ENCODE measurements at regions not wholly inside any gene's neighbourhood (a gene's known extent, or its start where the extent isn't known, plus 50 kb on each side); places are given as distances from the start of the nearest gene placed in this dataset.

DNA sequence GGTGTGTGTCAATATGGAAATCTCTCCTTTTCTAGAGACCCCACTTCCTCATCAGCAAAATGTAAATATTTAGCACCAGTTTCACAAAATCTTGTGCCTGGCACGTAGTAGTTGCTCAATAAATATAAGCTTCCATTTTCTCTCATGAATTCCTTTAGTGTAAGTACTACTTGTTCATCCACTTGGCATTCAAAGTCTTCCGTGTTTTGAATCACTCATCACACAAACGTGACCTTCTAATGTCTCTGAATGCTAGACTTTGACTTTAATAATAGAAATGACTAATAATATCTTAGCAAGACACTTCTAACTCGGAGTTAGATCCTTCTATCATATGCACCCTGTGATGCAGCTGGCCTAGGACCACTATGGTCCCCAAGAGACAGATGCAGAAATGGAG lies 168.7 kb upstream of the ZNF32 start:
- ATAC-seq: no peak; the same call in 2 of the 3 replicates
- TF ChIP-seq, protein P1, sequence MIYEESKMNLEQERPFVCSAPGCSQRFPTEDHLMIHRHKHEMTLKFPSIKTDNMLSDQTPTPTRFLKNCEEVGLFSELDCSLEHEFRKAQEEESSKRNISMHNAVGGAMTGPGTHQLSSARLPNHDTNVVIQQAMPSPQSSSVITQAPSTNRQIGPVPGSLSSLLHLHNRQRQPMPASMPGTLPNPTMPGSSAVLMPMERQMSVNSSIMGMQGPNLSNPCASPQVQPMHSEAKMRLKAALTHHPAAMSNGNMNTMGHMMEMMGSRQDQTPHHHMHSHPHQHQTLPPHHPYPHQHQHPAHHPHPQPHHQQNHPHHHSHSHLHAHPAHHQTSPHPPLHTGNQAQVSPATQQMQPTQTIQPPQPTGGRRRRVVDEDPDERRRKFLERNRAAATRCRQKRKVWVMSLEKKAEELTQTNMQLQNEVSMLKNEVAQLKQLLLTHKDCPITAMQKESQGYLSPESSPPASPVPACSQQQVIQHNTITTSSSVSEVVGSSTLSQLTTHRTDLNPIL (CRISPR knock-in tag; IDR thresholded peaks at IDR 0.05; ENCODE audit: low read depth): no peak
- TF ChIP-seq BACH2 (CRISPR knock-in tag; IDR thresholded peaks at IDR 0.05; ENCODE audit: borderline replicate concordance): no peak
- TF ChIP-seq ARNTL (CRISPR knock-in tag; IDR thresholded peaks at IDR 0.05; ENCODE audit: borderline replicate concordance, low read depth): no peak
- TF ChIP-seq, protein P2, sequence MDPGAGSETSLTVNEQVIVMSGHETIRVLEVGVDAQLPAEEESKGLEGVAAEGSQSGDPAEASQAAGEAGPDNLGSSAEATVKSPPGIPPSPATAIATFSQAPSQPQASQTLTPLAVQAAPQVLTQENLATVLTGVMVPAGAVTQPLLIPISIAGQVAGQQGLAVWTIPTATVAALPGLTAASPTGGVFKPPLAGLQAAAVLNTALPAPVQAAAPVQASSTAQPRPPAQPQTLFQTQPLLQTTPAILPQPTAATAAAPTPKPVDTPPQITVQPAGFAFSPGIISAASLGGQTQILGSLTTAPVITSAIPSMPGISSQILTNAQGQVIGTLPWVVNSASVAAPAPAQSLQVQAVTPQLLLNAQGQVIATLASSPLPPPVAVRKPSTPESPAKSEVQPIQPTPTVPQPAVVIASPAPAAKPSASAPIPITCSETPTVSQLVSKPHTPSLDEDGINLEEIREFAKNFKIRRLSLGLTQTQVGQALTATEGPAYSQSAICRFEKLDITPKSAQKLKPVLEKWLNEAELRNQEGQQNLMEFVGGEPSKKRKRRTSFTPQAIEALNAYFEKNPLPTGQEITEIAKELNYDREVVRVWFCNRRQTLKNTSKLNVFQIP (CRISPR knock-in tag; IDR thresholded peaks at IDR 0.05; ENCODE audit: borderline replicate concordance, low read depth): no peak
- no peak for TF ChIP-seq TOX (CRISPR knock-in tag; IDR thresholded peaks at IDR 0.05; ENCODE audit: borderline replicate concordance)
- no peak for TF ChIP-seq ZFP30 (CRISPR knock-in tag; IDR thresholded peaks at IDR 0.05)
- TF ChIP-seq ZNF70 (CRISPR knock-in tag; IDR thresholded peaks at IDR 0.05): no peak
- no peak for TF ChIP-seq GLIS3 (CRISPR knock-in tag; IDR thresholded peaks at IDR 0.05)
- no peak for TF ChIP-seq OSR1 (CRISPR knock-in tag; IDR thresholded peaks at IDR 0.05)
- TF ChIP-seq, protein P3, sequence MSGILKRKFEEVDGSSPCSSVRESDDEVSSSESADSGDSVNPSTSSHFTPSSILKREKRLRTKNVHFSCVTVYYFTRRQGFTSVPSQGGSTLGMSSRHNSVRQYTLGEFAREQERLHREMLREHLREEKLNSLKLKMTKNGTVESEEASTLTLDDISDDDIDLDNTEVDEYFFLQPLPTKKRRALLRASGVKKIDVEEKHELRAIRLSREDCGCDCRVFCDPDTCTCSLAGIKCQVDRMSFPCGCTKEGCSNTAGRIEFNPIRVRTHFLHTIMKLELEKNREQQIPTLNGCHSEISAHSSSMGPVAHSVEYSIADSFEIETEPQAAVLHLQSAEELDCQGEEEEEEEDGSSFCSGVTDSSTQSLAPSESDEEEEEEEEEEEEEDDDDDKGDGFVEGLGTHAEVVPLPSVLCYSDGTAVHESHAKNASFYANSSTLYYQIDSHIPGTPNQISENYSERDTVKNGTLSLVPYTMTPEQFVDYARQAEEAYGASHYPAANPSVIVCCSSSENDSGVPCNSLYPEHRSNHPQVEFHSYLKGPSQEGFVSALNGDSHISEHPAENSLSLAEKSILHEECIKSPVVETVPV (CRISPR knock-in tag; IDR thresholded peaks at IDR 0.05): no peak
- no peak for TF ChIP-seq PPARA (CRISPR knock-in tag; IDR thresholded peaks at IDR 0.05; ENCODE audit: borderline replicate concordance)
- no peak for TF ChIP-seq ESRRG (CRISPR knock-in tag; IDR thresholded peaks at IDR 0.05)
- TF ChIP-seq, protein P4, sequence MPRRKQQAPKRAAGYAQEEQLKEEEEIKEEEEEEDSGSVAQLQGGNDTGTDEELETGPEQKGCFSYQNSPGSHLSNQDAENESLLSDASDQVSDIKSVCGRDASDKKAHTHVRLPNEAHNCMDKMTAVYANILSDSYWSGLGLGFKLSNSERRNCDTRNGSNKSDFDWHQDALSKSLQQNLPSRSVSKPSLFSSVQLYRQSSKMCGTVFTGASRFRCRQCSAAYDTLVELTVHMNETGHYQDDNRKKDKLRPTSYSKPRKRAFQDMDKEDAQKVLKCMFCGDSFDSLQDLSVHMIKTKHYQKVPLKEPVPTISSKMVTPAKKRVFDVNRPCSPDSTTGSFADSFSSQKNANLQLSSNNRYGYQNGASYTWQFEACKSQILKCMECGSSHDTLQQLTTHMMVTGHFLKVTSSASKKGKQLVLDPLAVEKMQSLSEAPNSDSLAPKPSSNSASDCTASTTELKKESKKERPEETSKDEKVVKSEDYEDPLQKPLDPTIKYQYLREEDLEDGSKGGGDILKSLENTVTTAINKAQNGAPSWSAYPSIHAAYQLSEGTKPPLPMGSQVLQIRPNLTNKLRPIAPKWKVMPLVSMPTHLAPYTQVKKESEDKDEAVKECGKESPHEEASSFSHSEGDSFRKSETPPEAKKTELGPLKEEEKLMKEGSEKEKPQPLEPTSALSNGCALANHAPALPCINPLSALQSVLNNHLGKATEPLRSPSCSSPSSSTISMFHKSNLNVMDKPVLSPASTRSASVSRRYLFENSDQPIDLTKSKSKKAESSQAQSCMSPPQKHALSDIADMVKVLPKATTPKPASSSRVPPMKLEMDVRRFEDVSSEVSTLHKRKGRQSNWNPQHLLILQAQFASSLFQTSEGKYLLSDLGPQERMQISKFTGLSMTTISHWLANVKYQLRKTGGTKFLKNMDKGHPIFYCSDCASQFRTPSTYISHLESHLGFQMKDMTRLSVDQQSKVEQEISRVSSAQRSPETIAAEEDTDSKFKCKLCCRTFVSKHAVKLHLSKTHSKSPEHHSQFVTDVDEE (CRISPR knock-in tag; IDR thresholded peaks at IDR 0.05): no peak
- no peak for TF ChIP-seq ZNF8 (CRISPR knock-in tag; IDR thresholded peaks at IDR 0.05)

DNA sequence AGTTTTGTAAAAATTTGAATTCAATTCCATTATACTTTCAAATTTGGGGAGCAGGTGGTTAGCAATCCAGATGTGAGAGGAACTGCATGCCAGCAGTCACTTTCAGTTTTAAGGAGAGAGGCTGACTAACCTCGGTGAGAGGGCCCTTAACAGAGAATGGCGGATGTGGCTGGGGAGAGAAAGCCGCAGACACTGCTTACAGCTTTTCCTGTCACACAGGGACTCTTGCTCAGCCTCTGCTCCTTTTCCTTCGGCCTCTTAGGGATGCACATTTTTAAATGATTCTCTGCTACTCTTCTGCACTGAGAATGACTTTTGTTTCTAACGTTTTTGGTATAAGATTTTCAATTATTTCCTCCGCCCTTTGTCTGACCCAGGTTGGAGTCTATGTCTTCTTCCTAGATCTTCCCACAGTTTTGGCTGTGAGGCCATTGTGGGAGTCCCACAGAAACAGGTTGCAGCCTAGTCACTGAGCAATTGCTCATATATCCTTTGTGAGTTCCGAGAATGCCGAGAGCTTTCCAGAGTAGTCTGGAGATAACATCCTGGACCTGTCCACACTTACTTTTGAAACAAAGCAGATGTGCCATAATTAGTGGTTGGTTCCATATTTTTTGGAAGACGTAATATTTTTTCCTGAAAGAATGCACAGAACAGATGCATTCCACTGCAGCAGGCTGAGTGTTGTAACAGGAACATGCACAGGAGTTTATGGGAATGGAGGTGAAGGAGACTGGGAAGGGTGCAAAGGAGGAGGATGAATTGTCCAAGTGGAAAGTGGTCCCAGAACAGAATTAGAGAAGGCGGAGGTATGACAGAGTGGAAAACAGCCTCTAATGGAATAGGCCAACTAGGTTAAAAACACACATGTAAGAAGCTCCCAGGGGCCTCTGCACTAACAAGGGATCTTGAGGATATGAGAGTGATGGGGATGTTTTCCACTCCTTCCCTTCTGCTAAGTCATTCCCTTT lies 168.0 kb upstream of the ZNF32 start:
- peak; percentile 95 for ATAC-seq
- 0 out of 2 replicates have a peak, but pooled peaks have one; percentile 59 for TF ChIP-seq CSDC2 (CRISPR knock-in tag; IDR thresholded peaks at IDR 0.05)
- TF ChIP-seq ARNTL (CRISPR knock-in tag; IDR thresholded peaks at IDR 0.05; ENCODE audit: borderline replicate concordance, low read depth): no peak
- TF ChIP-seq RARB (CRISPR knock-in tag; IDR thresholded peaks at IDR 0.05): no peak
- peak; percentile 82 for TF ChIP-seq ZFP3 (CRISPR knock-in tag; IDR thresholded peaks at IDR 0.05)
- peak; percentile 54; the same call in 1 of the 2 replicates for TF ChIP-seq TOX (CRISPR knock-in tag; IDR thresholded peaks at IDR 0.05; ENCODE audit: borderline replicate concordance)
- TF ChIP-seq, protein P4 (CRISPR knock-in tag; IDR thresholded peaks at IDR 0.05): peak; percentile 77; the same call in 1 of the 2 replicates
- TF ChIP-seq ZFP30 (CRISPR knock-in tag; IDR thresholded peaks at IDR 0.05): no peak
- peak; percentile 93 for TF ChIP-seq TCF4 (CRISPR knock-in tag; IDR thresholded peaks at IDR 0.05; ENCODE audit: borderline replicate concordance)
- no peak for TF ChIP-seq ZNF70 (CRISPR knock-in tag; IDR thresholded peaks at IDR 0.05)
- TF ChIP-seq, protein P2 (CRISPR knock-in tag; IDR thresholded peaks at IDR 0.05; ENCODE audit: borderline replicate concordance, low read depth): no peak; the same call in 1 of the 2 replicates
- TF ChIP-seq ZNF565 (CRISPR knock-in tag; conservative IDR thresholded peaks at IDR 0.05; ENCODE audit: low read depth): no peak
- peak; percentile 62; the same call in 1 of the 2 replicates for TF ChIP-seq ZC3H10 (CRISPR knock-in tag; IDR thresholded peaks at IDR 0.05)
- TF ChIP-seq BACH2 (CRISPR knock-in tag; IDR thresholded peaks at IDR 0.05; ENCODE audit: borderline replicate concordance): no peak
- TF ChIP-seq, protein P5, sequence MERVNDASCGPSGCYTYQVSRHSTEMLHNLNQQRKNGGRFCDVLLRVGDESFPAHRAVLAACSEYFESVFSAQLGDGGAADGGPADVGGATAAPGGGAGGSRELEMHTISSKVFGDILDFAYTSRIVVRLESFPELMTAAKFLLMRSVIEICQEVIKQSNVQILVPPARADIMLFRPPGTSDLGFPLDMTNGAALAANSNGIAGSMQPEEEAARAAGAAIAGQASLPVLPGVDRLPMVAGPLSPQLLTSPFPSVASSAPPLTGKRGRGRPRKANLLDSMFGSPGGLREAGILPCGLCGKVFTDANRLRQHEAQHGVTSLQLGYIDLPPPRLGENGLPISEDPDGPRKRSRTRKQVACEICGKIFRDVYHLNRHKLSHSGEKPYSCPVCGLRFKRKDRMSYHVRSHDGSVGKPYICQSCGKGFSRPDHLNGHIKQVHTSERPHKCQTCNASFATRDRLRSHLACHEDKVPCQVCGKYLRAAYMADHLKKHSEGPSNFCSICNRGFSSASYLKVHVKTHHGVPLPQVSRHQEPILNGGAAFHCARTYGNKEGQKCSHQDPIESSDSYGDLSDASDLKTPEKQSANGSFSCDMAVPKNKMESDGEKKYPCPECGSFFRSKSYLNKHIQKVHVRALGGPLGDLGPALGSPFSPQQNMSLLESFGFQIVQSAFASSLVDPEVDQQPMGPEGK (CRISPR knock-in tag; IDR thresholded peaks at IDR 0.05; ENCODE audit: borderline replicate concordance): 0 out of 2 replicates have a peak, but pooled peaks have one; percentile 20
- no peak for TF ChIP-seq OSR1 (CRISPR knock-in tag; IDR thresholded peaks at IDR 0.05)
- no peak for TF ChIP-seq PPARA (CRISPR knock-in tag; IDR thresholded peaks at IDR 0.05; ENCODE audit: borderline replicate concordance)
- peak; percentile 63; the same call in 1 of the 2 replicates for TF ChIP-seq GLIS3 (CRISPR knock-in tag; IDR thresholded peaks at IDR 0.05)
- TF ChIP-seq ESRRG (CRISPR knock-in tag; IDR thresholded peaks at IDR 0.05): no peak; the same call in 1 of the 2 replicates
- no peak for TF ChIP-seq ZNF8 (CRISPR knock-in tag; IDR thresholded peaks at IDR 0.05)

Measured in SK-N-SH treated with all-trans-retinoic acid at 6 μM for 48 hours (cell line).